ENCODE measurements at regions not wholly inside any gene's neighbourhood (a gene's known extent, or its start where the extent isn't known, plus 50 kb on each side); places are given as distances from the start of the nearest gene placed in this dataset.

DNA sequence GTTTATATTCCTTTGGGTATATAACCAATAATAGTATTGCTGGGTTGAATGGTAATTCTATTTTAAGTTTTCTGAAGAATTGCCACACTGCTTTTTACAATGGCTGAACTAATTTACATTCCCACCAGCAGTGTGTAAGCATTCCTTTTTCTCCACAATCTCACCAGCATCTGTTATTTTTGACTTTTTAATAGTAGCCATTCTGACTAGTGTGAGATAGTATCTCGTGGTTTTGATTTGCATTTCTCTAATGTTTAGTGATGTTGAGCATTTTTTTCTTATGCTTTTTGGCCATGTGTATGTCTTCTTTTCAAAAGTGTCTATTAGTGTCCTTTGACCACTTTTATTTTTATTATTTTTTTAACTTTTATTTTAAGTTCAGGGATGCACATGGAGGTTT lies 275.3 kb downstream of the METTL15 start:
- DNase-seq (ENCODE audit: low spot score) = no peak
